ENCODE measurements at regions not wholly inside any gene's neighbourhood (a gene's known extent, or its start where the extent isn't known, plus 50 kb on each side); places are given as distances from the start of the nearest gene placed in this dataset.

DNA sequence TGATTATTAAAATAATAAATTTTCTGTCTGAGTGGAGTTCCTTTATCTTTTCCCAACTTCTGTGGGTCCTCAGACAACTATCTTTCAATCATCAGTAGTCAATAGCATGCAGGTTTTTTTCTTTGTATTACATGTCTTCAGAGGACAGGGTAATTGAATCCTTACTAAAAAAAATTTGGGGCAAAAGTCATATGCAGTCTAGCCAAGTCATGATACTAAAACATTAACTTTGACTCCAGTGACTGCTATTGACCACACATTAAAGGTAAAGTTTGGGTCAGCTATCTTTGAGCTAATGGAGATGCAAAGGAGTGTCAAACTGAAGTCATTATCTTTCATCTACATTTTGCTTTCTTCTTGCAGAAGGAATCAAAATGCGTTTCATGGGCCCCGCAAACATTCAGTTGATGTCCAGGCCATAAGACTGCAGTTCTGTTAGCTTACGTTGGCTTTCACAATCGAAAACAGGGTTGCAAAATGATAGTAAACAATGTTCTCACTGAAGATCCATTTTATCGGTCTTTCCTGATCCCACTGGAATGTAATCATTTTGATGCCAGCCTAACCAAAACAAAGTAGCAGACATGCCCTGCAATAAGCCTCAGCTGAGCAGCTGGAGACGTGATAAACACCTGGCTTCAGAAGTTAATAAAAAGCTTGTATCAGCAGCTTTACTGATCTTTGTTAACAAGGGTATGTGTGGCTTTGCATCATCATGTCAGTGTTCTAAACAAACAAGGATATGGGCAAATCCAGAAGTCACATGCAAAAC, 186.1 kb upstream of the PRLR start (continued):
- TF ChIP-seq, protein P1, sequence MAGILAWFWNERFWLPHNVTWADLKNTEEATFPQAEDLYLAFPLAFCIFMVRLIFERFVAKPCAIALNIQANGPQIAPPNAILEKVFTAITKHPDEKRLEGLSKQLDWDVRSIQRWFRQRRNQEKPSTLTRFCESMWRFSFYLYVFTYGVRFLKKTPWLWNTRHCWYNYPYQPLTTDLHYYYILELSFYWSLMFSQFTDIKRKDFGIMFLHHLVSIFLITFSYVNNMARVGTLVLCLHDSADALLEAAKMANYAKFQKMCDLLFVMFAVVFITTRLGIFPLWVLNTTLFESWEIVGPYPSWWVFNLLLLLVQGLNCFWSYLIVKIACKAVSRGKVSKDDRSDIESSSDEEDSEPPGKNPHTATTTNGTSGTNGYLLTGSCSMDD (CRISPR knock-in tag; IDR thresholded peaks at IDR 0.05): no peak
- TF ChIP-seq CHD4 (IDR thresholded peaks at IDR 0.05; ENCODE audit: borderline replicate concordance, low read length) (no peak), ZNF891 (CRISPR knock-in tag; IDR thresholded peaks at IDR 0.05) (no peak), TCF7 (IDR thresholded peaks at IDR 0.05; ENCODE audit: low read depth) (0 out of 2 replicates have a peak, but pooled peaks have one; percentile 25), GATAD1 (CRISPR knock-in tag; IDR thresholded peaks at IDR 0.05) (no peak), TEF (CRISPR knock-in tag; IDR thresholded peaks at IDR 0.05) (no peak), NR2F6 (IDR thresholded peaks at IDR 0.05) (no peak), NR2F6 (CRISPR knock-in tag; IDR thresholded peaks at IDR 0.05) (no peak), FOXP1 (IDR thresholded peaks at IDR 0.05) (0 out of 2 replicates have a peak, but pooled peaks have one; percentile 5), FOXP1 (CRISPR knock-in tag; IDR thresholded peaks at IDR 0.05) (peak; percentile 74), MTF2 (CRISPR knock-in tag; IDR thresholded peaks at IDR 0.05; ENCODE audit: borderline replicate concordance) (no peak), ZNF331 (CRISPR knock-in tag; IDR thresholded peaks at IDR 0.05) (no peak), ZFX (CRISPR knock-in tag; IDR thresholded peaks at IDR 0.05; ENCODE audit: low read depth) (no peak), TRIM22 (IDR thresholded peaks at IDR 0.05) (no peak), CCAR2 (optimal IDR thresholded peaks at IDR 0.05; ENCODE audit: low read depth, low read length) (no peak), ZNF441 (CRISPR knock-in tag; IDR thresholded peaks at IDR 0.05; ENCODE audit: borderline replicate concordance) (no peak), ISL2 (CRISPR knock-in tag; IDR thresholded peaks at IDR 0.05) (0 out of 2 replicates have a peak, but pooled peaks have one; percentile 16), AGO2 (optimal IDR thresholded peaks at IDR 0.05; ENCODE audit: low read depth, low read length) (no peak), FOXA1 (IDR thresholded peaks at IDR 0.05) (no peak), FOXA1 (CRISPR knock-in tag; IDR thresholded peaks at IDR 0.05) (0 out of 2 replicates have a peak, but pooled peaks have one; percentile 16), ARID2 (CRISPR knock-in tag; IDR thresholded peaks at IDR 0.05; ENCODE audit: borderline replicate concordance) (no peak), ZNF12 (CRISPR knock-in tag; IDR thresholded peaks at IDR 0.05) (no peak)
- TF ChIP-seq, protein P2, sequence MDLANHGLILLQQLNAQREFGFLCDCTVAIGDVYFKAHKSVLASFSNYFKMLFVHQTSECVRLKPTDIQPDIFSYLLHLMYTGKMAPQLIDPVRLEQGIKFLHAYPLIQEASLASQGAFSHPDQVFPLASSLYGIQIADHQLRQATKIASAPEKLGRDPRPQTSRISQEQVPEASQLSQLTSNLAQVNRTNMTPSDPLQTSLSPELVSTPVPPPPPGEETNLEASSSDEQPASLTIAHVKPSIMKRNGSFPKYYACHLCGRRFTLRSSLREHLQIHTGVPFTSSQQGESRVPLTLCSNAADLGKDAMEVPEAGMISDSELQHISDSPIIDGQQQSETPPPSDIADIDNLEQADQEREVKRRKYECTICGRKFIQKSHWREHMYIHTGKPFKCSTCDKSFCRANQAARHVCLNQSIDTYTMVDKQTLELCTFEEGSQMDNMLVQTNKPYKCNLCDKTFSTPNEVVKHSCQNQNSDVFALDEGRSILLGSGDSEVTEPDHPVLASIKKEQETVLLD (CRISPR knock-in tag; IDR thresholded peaks at IDR 0.05; ENCODE audit: low read depth): no peak
- TF ChIP-seq, protein P3, sequence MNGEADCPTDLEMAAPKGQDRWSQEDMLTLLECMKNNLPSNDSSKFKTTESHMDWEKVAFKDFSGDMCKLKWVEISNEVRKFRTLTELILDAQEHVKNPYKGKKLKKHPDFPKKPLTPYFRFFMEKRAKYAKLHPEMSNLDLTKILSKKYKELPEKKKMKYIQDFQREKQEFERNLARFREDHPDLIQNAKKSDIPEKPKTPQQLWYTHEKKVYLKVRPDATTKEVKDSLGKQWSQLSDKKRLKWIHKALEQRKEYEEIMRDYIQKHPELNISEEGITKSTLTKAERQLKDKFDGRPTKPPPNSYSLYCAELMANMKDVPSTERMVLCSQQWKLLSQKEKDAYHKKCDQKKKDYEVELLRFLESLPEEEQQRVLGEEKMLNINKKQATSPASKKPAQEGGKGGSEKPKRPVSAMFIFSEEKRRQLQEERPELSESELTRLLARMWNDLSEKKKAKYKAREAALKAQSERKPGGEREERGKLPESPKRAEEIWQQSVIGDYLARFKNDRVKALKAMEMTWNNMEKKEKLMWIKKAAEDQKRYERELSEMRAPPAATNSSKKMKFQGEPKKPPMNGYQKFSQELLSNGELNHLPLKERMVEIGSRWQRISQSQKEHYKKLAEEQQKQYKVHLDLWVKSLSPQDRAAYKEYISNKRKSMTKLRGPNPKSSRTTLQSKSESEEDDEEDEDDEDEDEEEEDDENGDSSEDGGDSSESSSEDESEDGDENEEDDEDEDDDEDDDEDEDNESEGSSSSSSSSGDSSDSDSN (CRISPR knock-in tag; IDR thresholded peaks at IDR 0.05): no peak
- TF ChIP-seq, protein P4, sequence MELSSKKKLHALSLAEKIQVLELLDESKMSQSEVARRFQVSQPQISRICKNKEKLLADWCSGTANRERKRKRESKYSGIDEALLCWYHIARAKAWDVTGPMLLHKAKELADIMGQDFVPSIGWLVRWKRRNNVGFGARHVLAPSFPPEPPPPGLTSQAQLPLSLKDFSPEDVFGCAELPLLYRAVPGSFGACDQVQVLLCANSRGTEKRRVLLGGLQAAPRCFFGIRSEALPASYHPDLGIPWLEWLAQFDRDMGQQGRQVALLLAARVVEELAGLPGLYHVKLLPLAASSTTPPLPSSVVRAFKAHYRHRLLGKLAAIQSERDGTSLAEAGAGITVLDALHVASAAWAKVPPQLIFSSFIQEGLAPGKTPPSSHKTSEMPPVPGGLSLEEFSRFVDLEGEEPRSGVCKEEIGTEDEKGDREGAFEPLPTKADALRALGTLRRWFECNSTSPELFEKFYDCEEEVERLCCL (CRISPR knock-in tag; IDR thresholded peaks at IDR 0.05; ENCODE audit: borderline replicate concordance): no peak

All from HepG2 (cell line).